Cardiac fibroblast (primary cell): ENCODE measurements at regions not wholly inside any gene's neighbourhood (a gene's known extent, or its start where the extent isn't known, plus 50 kb on each side); places are given as distances from the start of the nearest gene placed in this dataset.

Experiments
- DNase-seq, 2 donors: peaks; one replicate each; pipeline versions ENCODE4 v3.0.0 to v3.0.0-alpha.2; 2010; ENCODE audit warnings: low read depth in 2 of 2
- H3K4me3 ChIP-seq, 2 donors: replicated peaks in 1 of 2; 1 replicate in 1 of 2; 2 replicates in 1 of 2; pipeline ENCODE4 v1.5.1; 2011; ENCODE audit warnings: low read depth in 2 of 2, low read length in 2 of 2, mild to moderate bottlenecking in 2 of 2, moderate library complexity in 1 of 2
- TF ChIP-seq, protein P1 (sequence below): IDR thresholded peaks from one replicate; pipeline ENCODE4 v1.5.1; 2011; ENCODE audit warnings: low read depth, mild to moderate bottlenecking, low read length, inconsistent platforms

DNA sequence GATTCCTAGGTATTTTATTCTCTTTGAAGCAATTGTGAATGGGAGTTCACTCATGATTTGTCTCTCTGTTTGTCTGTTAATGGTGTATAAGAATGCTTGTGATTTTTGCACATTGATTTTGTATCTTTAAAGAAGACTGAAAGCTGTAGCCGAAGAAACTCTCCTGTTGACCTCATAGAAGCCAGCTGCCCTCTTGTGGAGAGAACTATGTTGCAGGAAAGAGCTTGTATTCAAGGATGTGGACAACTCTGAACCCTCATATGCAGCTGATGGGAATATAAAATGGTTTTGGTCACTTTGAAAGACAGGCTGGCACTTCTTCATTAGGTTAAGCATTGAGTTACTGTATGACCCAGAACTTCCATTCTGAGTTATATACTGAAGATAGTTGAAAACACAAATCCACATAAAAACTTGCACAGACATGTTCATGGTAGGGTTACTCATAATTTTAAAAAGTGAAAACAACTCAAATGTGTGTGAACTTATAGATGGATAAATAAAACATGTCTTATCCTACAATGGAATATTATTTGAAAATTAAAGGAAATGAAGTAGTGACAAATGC, 65.8 kb upstream of the SLITRK6 start:
- TF ChIP-seq, protein P1, sequence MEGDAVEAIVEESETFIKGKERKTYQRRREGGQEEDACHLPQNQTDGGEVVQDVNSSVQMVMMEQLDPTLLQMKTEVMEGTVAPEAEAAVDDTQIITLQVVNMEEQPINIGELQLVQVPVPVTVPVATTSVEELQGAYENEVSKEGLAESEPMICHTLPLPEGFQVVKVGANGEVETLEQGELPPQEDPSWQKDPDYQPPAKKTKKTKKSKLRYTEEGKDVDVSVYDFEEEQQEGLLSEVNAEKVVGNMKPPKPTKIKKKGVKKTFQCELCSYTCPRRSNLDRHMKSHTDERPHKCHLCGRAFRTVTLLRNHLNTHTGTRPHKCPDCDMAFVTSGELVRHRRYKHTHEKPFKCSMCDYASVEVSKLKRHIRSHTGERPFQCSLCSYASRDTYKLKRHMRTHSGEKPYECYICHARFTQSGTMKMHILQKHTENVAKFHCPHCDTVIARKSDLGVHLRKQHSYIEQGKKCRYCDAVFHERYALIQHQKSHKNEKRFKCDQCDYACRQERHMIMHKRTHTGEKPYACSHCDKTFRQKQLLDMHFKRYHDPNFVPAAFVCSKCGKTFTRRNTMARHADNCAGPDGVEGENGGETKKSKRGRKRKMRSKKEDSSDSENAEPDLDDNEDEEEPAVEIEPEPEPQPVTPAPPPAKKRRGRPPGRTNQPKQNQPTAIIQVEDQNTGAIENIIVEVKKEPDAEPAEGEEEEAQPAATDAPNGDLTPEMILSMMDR: peak; percentile 8
- no peak overlapping the region for H3K4me3 ChIP-seq
- DNase-seq: peak in 1 of 2 donors; percentile 1

DNA sequence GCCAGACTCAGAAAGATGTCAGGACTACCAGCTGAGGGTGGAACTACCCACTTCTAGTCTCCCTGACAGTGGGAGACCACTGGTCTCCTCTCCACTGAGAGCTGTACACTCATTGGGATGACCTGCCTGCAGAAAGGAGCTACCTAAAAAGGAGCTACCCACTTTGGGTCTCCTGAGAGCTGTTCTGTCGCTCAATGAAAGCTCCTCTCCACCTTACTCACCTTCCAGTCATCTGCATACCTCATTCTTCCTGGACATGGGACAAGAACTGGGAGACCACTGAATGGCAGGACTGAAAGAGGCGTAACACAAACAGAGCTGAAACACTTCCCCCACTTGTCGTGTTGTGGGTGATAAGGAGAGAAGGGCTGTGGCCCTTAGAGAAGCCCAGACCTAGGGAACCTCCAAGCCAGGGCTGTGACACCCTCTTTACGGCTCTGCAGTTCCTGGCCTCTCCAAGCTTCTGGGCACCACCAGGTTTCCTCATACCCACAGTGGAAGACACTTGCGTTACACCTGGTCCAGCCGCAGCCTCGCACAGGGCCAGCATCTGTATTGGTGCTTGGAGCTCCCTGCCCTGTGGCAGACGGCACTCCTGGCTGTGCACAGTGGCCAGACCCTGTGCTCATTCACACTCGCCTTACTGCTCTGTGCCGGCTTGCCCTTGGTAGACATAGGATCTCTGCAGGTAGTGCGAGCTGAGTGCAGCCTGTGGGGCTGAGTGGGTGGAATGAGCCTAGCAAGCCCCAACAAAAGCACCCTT, 54.9 kb upstream of the SLITRK6 start:
- no peak for DNase-seq
- no peak overlapping the region for H3K4me3 ChIP-seq

GRCh38 chr13:85853161-85853894, 54.1 kb upstream of the SLITRK6 start:
- no peak overlapping the region for H3K4me3 ChIP-seq
- DNase-seq: no peak
- TF ChIP-seq, protein P1: no peak

More for the DNA sequence above, 54.9 kb upstream of the SLITRK6 start:
- TF ChIP-seq, protein P1: no peak
